Heart right ventricle (tissue), 16 donors: ENCODE measurements at regions not wholly inside any gene's neighbourhood (a gene's known extent, or its start where the extent isn't known, plus 50 kb on each side); places are given as distances from the start of the nearest gene placed in this dataset.
A peak's percentile ranks its signal among the peaks of the same experiment; 100 is the strongest.

ENCODE experiments used
- ATAC-seq, 8 donors: fragments of 200-7000 bp; cut with Tn5 transposase; one replicate each; pipeline ENCODE4 v1.9.1; 2020; ENCODE audit warnings: mild to moderate bottlenecking in 8 of 8, moderate library complexity in 8 of 8, moderate number of reproducible peaks in 1 of 8
- DNase-seq, 2 donors: peaks; one replicate each; pipeline ENCODE4 v3.0.0-alpha.2; 2020
- H3K27ac ChIP-seq, 10 donors: fragments of 200-600 bp; sonication (generic) in 2 of 10; one replicate each; pipeline versions ENCODE4 v1.5.0 to v1.8.0; 2020 to 2022; ENCODE audit warnings: mild to moderate bottlenecking in 3 of 10
- H3K27me3 ChIP-seq, 7 donors: fragments of 200-600 bp; one replicate each; pipeline ENCODE4 v1.8.0; 2021 to 2022; ENCODE audit warnings: mild to moderate bottlenecking in 2 of 7
- H3K36me3 ChIP-seq, 9 donors: fragments of 200-600 bp; sonication (generic) in 1 of 9; one replicate each; pipeline versions ENCODE4 v1.5.0 to v1.8.0; 2020 to 2022; ENCODE audit warnings: mild to moderate bottlenecking in 2 of 9
- H3K4me1 ChIP-seq, 9 donors: fragments of 200-600 bp; sonication (generic) in 1 of 9; one replicate each; pipeline versions ENCODE4 v1.5.0 to v1.8.0; 2020 to 2022; ENCODE audit warnings: mild to moderate bottlenecking in 4 of 9
- H3K4me3 ChIP-seq, 10 donors: fragments of 200-600 bp; sonication (generic) in 2 of 10; one replicate each; pipeline versions ENCODE4 v1.5.0 to v1.8.0; 2020 to 2022; ENCODE audit warnings: mild to moderate bottlenecking in 7 of 10, moderate library complexity in 2 of 10
- H3K9me3 ChIP-seq, 11 donors: fragments of 200-600 bp in 10 of 11; sonication (generic) in 2 of 11; one replicate each; pipeline versions ENCODE4 v1.5.0 to v1.8.0; 2013 to 2022; ENCODE audit warnings: mild to moderate bottlenecking in 2 of 11, control low read depth in 1 of 11, moderate library complexity in 1 of 11
- WGBS, 2 donors: extraction: QIAGEN DNeasy Blood & Tissue Kit; methylation state at CpG; one replicate each; pipeline ENCODE4 v1.1.7; 2013; ENCODE audit warnings: inconsistent platforms in 1 of 2; 5-methylcytosine and 5-hydroxymethylcytosine counted together
- intact Hi-C, 10 donors: fragments of 100-400 bp; cut with DNase I; formaldehyde crosslinking; loops; one replicate each; pipeline versions ENCODE4 v1.11.1 to v1.14.2; 2022
- TF ChIP-seq, protein P1 (sequence below), 9 donors: fragments of 200-600 bp; sonication (generic) in 2 of 9; IDR thresholded peaks; one replicate each; pipeline versions ENCODE4 v1.5.0 to v1.8.0; 2021 to 2022; ENCODE audit warnings: antibody characterized with exemption in 9 of 9, mild to moderate bottlenecking in 5 of 9, moderate library complexity in 1 of 9
- donor health status: Arrhythmogenic right ventricular cardiomyopathy.
- donor health status: ischemic (EF 13 %, LVEDD 7.1; RV severe dilation, severe dysfunction).
- donor health status: healthy with polysubstance abuse.
- donor health status: DM: no; HTN: yes; CAD: no.
- donor health status: DM: no; HTN: no; CAD: no.
- donor health status: ischemic (EF 25% LVEDD 6.9; RV normal size, moderate dysfunction).
- donor health status: ischemic (EF 25% LVEDD 5.7; RV mildly dilated, moderate dysfunction).
- donor health status: healthy.
- donor health status: DM: yes; HTN: yes; CAD: no.
- donor health status: Ischemic cardiomyopathy.
- donor health status: ischemic (EF 35%, LVEDD 5.7; RV mildly dilated, moderate dysfunction).
- donor health status: nonischemic (EF 11% LVEDD 7.7; RV severe dilation, severe dysfunction).
- donor health status: DM: yes; HTN: yes; CAD: no.
- donor health status: PGD.
- donor health status: ischemic (EF 29% LVEDD 5.4; RV normal size, mild dysfunction).
- donor health status: nonischemic (EF 23%, LVEDD 6.1; RV moderate dilation, normal function).

DNA sequence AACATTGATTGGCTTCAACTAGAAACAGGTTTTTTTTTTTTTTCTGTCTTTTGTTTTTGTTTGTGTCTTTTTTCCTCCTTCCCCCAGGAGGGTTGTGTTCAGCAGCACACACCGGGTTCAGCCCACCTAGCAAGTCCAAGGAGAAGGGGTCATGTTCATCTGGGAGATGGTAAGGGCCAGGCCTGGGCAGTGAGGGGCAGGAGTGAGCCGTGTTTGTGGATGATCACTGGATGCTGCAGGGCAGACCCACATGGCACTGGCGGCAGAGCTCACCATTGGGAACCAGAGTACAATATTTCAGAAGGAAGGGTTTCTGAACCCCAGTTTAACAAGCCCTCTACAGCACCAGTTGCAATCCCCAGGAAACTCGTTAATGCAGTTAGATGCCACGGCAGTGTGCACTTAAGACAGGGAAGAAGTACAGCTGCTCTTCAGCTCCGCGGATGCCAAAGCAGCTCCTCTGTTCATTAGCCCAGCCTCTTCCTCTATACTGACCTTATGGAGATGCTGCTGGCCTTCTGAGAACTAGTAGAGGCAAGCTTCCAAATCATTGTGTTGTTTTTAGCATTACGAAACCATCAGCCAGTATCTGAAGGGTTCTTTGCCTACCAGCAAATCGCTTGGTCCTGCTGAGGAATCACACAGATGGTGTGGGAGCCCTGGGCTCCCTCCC lies 508.2 kb upstream of the WWC1 start:
- no peak for ATAC-seq
- 70 to 73% methylated on average over 9 of the region's 9 CpGs for WGBS, 2 donors
- intact Hi-C loops, result no loop called here
- Histone ChIP-seq H3K9me3 (no peaks in the 10 kb centered on the region), H3K27ac (no peak overlapping the region), H3K4me1 (peaks cover 0 to 28% (median 0%) of the 10 kb centered on the region in 9 donors), H3K36me3 (no peaks in the 10 kb centered on the region), H3K27me3 (no peaks in the 10 kb centered on the region), H3K4me3 (no peak overlapping the region)
- no peak for DNase-seq
- TF ChIP-seq, protein P1, sequence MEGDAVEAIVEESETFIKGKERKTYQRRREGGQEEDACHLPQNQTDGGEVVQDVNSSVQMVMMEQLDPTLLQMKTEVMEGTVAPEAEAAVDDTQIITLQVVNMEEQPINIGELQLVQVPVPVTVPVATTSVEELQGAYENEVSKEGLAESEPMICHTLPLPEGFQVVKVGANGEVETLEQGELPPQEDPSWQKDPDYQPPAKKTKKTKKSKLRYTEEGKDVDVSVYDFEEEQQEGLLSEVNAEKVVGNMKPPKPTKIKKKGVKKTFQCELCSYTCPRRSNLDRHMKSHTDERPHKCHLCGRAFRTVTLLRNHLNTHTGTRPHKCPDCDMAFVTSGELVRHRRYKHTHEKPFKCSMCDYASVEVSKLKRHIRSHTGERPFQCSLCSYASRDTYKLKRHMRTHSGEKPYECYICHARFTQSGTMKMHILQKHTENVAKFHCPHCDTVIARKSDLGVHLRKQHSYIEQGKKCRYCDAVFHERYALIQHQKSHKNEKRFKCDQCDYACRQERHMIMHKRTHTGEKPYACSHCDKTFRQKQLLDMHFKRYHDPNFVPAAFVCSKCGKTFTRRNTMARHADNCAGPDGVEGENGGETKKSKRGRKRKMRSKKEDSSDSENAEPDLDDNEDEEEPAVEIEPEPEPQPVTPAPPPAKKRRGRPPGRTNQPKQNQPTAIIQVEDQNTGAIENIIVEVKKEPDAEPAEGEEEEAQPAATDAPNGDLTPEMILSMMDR (IDR thresholded peaks at IDR 0.05), result no peak

DNA sequence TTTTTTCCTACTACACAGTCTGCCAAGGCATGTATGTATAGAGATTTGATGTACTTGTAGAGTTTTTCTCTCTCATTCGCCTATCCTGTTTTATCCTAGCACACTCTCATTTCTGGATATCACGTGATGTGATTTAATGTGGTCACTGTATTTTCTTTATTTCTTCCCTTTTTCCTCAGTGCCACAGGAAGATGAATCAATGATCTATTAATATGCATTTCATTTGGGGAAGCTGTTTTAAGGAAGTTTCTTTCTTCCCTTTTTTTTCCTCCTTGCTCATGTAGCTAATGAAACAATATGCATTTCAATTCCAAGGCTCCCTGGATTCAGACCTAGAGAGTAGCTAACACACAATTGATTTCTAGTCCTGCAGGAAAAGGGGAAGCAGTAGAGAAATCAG lies 506.3 kb upstream of the WWC1 start:
- peak overlapping the region in 1 of 10 donors; percentile 54 for H3K27ac ChIP-seq
- TF ChIP-seq, protein P1 (IDR thresholded peaks at IDR 0.05), result no peak
- intact Hi-C loops, result no loop called here
- WGBS, 2 donors, result 79 to 85% methylated on average over 2 of the region's 2 CpGs
- no peaks in the 10 kb centered on the region for H3K9me3 ChIP-seq
- ATAC-seq (peak in 4 of 8 donors; percentile 34 to 57 (median 55)), DNase-seq (no peak)
- H3K4me1 ChIP-seq, result peaks cover 0 to 28% (median 0%) of the 10 kb centered on the region in 9 donors
- no peak overlapping the region for H3K4me3 ChIP-seq
- H3K36me3 ChIP-seq, result no peaks in the 10 kb centered on the region
- H3K27me3 ChIP-seq, result no peaks in the 10 kb centered on the region

DNA sequence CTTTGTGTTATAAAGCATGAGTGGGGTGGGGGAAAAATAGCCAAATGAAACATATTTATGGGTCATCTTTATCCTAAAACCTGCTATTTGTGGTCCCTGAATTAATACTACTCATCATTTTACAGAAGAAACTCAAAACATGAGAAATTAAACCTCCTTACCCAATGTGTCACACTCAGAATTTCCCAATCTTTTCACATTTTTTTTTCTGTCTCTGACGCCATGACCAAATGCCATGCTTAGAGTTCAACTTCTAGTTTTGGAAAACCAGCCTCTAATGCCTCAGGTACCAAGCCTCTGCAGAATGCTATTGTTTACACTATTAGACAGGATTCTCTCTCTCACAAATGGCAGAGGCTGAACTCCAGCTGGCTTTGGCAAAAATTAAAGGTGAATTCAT lies 505.5 kb upstream of the WWC1 start:
- TF ChIP-seq, protein P1 (IDR thresholded peaks at IDR 0.05), result no peak
- Histone ChIP-seq H3K27ac (peak overlapping the region in 1 of 10 donors; percentile 54), H3K4me1 (peaks cover 0 to 28% (median 0%) of the 10 kb centered on the region in 9 donors), H3K4me3 (no peak overlapping the region), H3K9me3 (no peaks in the 10 kb centered on the region), H3K27me3 (no peaks in the 10 kb centered on the region), H3K36me3 (no peaks in the 10 kb centered on the region)
- ATAC-seq (no peak), DNase-seq (no peak)
- intact Hi-C loops, result no loop called here
- 81 to 84% methylated on average over 1 of the region's 1 CpG for WGBS, 2 donors

DNA sequence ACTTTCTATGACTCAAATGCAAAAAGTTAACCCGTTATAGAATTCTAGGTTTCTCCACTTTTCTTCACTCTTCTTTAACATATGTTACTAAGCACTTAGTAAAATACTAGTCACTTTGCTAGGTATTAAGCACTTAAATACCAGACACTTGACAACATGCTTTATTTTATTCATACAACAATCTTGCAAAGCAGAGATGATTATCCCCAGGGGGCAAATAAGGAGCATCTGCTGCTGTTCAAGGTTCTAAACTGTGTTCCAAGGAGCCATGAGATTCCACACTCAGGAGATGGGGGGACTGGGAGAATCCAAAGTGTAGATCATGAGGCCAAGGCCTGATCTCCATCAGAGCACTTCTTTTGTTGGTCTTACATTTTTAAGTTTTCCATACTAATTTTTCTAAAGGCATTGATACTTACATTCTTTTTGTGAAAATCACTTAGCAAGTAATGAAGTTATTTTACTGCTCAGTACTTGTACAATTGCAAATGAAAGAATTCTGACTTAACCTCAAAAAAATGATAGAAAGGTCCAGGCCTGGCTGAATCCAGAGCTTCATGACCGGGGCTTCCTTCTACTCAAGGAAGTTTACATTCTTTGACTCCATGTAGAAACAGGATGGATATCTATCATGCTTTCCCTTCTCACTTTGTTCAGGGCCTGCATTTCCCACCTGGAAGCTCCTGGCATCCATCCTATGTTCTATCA lies 504.4 kb upstream of the WWC1 start:
- WGBS, 2 donors, result 87% methylated on average over 2 of the region's 2 CpGs
- Histone ChIP-seq H3K4me3 (no peak overlapping the region), H3K27ac (no peak overlapping the region), H3K9me3 (no peaks in the 10 kb centered on the region), H3K4me1 (peaks cover 0 to 28% (median 0%) of the 10 kb centered on the region in 9 donors), H3K27me3 (no peaks in the 10 kb centered on the region), H3K36me3 (no peaks in the 10 kb centered on the region)
- DNase-seq (no peak), ATAC-seq (no peak)
- TF ChIP-seq, protein P1 (IDR thresholded peaks at IDR 0.05), result no peak
- intact Hi-C loops, result no loop called here
